HK-2 (cell line): ENCODE measurements at regions not wholly inside any gene's neighbourhood (a gene's known extent, or its start where the extent isn't known, plus 50 kb on each side); places are given as distances from the start of the nearest gene placed in this dataset.

Source experiments
- DNase-seq: peaks from one replicate; pipeline ENCODE4 v3.0.0-alpha.2; 2018; ENCODE audit not compliant: unreplicated experiment

DNA sequence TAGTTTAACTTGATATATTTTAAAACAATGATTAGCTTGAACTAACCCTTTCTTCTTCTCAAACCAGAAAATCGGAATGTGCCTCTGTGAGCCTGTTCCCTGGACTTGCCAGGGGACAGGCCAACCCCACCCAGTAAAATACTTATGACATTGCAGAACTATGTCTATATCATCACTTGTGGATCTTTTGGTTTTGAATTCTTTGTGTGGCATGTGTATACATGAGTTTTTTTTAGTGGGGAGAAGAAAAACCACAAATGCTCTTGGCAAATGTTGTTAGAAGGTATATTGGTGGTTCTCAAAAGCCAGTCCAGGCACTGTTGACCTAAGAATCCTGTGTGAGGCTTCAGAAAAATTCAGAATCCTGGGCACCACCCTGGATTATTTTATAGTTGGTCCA lies 347.4 kb downstream of the SIPA1L2 start:
- DNase-seq = no peak

DNA sequence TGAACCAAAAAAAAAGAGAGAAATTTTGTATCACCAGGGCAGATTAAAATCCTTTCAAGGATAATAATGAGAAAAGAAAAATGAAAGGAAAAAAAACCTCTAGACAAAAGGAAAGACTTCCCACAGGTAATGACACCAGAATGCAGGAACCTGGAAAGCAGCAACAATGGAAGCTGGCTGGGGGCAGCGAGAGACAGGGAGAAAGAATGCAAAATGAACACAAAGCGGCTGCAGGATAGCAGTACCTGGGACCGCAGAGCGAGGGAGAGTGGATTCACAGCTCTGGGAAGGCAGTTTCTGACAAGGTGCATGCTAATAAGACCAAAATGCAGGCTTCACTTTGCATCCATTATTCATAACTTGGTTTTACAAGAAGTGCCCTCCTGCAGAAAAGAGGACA lies 349.0 kb downstream of the SIPA1L2 start:
- no peak for DNase-seq

- DNase-seq = no peak
Measured at GRCh38 chr1:232279909-232280400, 350.0 kb downstream of the SIPA1L2 start.

DNA sequence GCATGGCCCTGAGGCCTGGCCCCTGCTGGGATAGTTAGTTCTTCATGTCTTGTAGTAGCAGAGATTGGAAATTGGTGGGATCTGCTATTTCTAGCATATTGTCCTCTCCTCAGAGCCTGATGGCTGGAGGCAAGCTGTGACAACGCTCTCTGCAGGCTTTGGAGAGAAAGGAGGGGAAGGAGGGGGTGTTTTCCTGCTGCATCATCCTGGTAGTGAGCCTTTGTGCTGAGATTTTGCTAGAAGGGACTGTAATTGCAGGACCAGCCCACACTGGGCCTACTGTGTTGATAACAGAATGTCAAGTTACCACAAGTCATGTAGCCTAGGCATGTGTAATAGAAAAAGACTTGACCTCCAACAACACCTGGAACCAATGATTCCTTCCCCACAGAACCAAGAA lies 351.0 kb downstream of the SIPA1L2 start:
- DNase-seq = no peak

DNA sequence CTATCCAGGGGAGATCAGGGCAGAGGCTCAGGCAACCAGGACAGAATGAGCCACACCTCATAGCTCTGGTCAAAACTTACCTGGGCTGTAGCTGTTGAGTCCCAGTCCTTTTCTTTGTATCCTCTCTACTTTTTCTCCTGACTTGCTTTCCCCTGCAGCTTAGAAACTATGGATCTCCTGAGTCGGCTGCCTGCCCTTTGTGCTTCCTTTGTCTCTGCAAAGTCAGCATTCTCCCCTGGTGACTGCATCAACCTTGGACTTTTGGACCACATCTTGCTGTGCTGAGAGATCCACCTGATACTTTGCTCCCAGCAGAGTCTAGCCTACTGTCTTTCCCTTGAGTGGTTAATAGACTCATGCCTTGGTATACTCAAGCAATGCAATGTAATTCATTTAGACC lies 353.3 kb downstream of the SIPA1L2 start:
- no peak for DNase-seq

- DNase-seq = no peak
Measured at GRCh38 chr1:232274999-232275710, 354.8 kb downstream of the SIPA1L2 start.

- no peak for DNase-seq
Measured at GRCh38 chr1:232274236-232274855, 355.6 kb downstream of the SIPA1L2 start.

DNA sequence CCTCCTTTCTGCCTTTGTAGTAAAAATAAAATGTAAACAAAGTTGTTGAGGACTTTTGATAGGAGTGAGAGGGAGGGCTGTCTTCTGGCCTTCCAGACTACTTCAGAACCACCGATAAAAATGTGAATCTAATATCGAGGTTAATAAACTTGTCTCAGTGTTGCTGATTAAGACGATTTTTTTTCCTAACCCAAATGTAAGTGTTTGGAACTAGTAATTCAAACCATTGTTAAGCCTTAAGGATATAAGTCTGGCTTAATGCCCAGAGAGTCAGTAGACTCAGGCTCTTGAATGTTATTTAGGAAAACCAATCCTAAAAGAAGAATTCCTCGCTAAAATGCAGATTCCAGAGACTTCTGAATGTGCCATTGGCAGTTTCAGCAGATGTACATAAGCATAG lies 356.9 kb downstream of the SIPA1L2 start:
- no peak for DNase-seq

DNA sequence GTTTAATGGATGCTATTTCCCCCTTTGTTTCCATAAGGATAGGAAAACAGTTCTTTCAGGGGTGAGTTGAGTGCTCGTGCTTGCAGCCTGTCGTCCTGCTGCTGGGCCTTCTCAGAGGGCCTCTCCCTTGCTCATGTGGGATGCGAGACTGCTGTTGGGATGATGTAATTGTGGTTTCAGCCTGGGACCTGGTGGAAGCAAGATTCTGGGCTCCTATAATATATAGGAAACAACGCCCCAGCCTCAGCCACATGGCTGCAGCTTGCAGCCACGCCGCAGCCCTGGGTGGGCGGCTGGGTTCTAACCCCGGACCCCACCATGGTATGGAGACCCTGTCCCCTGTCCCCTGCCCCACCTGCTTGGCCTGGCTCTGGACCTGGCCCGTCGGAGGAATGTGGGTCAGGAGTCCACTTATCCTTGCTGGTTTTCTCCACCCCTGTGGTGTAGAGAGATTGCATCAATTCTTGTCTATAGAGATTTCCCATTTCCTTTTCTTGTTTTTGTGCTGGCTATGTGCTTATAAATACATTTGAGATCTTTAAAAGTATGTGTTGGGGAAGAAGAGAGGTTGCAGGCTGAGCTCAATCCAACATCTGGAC lies 357.8 kb downstream of the SIPA1L2 start:
- DNase-seq = no peak

- no peak for DNase-seq
Measured at GRCh38 chr1:232271299-232271698, 358.6 kb downstream of the SIPA1L2 start.

- DNase-seq = no peak
Measured at GRCh38 chr1:232269988-232270387, 359.9 kb downstream of the SIPA1L2 start.

DNA sequence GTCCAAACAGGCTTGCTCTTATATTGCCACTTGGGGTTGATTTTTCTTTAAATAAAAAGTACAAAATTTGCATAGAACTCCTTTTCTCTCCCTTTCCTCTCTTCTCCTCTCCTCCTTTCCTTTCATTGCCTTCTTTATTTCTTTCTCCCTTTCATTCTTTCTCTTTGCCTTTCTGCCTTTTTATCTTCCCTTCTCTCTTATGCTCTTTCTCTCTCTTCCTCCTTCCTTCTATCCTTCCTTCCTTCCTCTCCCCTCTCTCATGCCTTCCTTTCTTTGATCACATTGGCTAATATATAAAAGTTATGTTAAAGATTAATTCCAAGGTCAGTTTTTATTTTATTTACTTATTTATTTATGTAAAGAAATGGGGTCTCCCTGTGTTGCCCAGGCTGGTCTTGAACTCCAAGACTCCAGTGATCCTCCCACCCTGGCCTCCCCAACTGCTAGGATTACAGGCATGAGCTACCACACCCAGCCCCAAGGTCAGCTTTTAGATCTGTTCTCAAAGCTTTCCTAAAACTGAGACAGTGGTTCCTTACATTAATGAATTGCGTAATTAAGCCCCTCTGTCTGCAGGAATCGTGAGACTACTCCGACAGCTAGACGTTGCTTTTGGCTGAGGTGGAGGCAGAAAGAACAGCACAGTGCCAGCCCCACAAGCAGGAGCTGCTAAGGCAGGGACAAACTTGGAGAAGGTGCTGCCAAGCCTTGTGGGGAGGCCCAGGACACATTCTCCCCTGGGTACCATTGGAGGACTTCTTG lies 361.9 kb downstream of the SIPA1L2 start:
- DNase-seq = no peak

DNA sequence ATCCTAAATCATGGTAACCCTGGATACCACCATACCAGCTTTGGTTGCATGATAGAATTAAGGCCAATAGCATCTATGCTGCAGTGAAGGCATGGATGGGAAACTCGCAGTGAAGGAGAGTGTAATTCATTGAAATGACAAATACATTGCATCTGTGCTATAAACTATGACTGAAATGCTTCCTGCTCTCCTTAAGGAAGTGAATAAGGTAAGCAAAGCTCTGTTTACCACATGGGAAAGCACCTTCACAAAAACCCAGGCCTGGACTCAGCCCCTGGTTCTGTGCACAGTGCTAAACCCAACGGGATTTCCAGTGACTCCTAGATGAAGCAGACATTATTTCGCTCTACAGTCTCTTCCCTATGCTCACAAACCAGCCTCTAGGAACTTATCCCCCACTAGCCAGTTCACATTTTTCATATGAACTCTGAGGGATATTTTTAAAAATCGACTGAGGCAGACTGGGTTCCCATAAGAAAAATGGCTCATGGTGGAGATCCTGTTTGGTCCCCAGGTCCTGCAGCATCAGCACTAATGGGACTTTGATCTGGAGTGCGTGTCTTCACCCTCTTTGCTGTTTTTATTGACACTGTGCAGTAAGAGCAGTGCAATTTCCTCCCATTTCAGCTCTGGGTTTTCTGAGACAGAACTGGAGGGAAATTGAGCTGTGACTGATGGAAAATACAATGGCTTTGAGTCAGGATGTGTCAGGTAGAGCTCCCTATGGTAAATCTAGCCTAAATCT lies 362.7 kb downstream of the SIPA1L2 start:
- DNase-seq = no peak

GRCh38 chr1:232263452-232263851 lies 366.5 kb downstream of the SIPA1L2 start:
- DNase-seq = no peak

GRCh38 chr1:232262991-232263390 lies 366.9 kb downstream of the SIPA1L2 start:
- no peak for DNase-seq

- no peak for DNase-seq
Measured at GRCh38 chr1:232260861-232261260, 369.1 kb downstream of the SIPA1L2 start.

- DNase-seq = no peak
Measured at GRCh38 chr1:232260045-232260444, 369.9 kb downstream of the SIPA1L2 start.

GRCh38 chr1:232259333-232259732 lies 370.6 kb downstream of the SIPA1L2 start:
- DNase-seq = no peak

- no peak for DNase-seq
Measured at GRCh38 chr1:232252546-232253118, 377.3 kb downstream of the SIPA1L2 start.

DNA sequence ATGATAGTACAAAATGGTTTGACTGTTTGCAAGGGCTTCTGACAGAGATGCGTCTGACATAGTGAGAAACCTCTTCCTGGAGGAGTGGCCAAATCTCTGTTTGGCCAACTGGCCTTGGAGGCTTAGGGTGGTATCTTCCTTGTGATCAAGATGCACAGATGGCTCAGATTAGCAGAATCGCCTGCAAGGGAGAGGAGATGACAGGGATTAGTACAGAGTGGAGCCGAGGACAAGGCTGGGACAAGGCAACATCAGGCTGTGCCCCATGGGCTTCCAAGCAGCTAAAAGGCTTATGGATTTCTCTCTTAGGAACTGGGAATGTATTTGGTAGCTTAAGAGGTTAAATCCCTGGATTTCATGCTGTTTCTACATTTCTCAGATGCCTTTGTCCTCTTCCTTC lies 379.1 kb downstream of the SIPA1L2 start:
- DNase-seq = no peak
